ENCODE measurements at regions not wholly inside any gene's neighbourhood (a gene's known extent, or its start where the extent isn't known, plus 50 kb on each side); places are given as distances from the start of the nearest gene placed in this dataset.

DNA sequence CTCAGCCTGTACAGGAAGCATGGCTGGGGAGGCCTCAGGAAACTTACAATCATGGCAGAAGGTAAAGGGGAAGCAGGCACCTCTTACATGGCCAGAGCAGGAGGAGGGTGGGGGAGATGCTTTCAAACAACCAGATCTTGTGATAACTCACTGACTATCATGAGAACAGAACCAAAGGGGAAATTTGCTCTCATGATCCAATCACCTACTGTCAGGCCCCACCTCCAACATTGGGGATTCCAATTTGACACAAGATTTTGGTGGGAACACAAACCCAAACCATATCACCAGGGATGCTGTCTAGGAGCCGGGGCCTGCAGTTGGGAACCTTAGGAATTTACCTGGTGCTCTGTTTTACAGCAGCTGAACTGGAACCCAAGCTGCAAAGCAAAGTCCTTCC lies 191.1 kb upstream of the CITED2 start:
- Histone ChIP-seq H3K4me1 (no peaks in the 10 kb centered on the region), H3K27ac (no peak overlapping the region), H3K27me3 (no peaks in the 10 kb centered on the region), H3K4me3 (no peak overlapping the region), H3K9me3 (no peaks in the 10 kb centered on the region), H3K36me3 (no peaks in the 10 kb centered on the region)
- DNase-seq, result no peak
- TF ChIP-seq CTCF (IDR thresholded peaks at IDR 0.05), result no peak
- TF ChIP-seq POLR2A (IDR thresholded peaks at IDR 0.05), result no peak

- H3K27me3 ChIP-seq, result no peaks in the 10 kb centered on the region
- no peaks in the 10 kb centered on the region for H3K4me1 ChIP-seq
- TF ChIP-seq CTCF (IDR thresholded peaks at IDR 0.05), result no peak
- no peak for TF ChIP-seq POLR2A (IDR thresholded peaks at IDR 0.05)
- no peaks in the 10 kb centered on the region for H3K36me3 ChIP-seq
- no peaks in the 10 kb centered on the region for H3K9me3 ChIP-seq
- H3K4me3 ChIP-seq, result no peak overlapping the region
- no peak overlapping the region for H3K27ac ChIP-seq
- no peak for DNase-seq
Measured at GRCh38 chr6:139557547-139557946, 183.1 kb upstream of the CITED2 start.

- Histone ChIP-seq H3K9me3 (no peaks in the 10 kb centered on the region), H3K4me3 (no peak overlapping the region), H3K4me1 (no peaks in the 10 kb centered on the region), H3K27me3 (no peaks in the 10 kb centered on the region), H3K36me3 (no peaks in the 10 kb centered on the region), H3K27ac (no peak overlapping the region)
- no peak for TF ChIP-seq CTCF (IDR thresholded peaks at IDR 0.05)
- TF ChIP-seq POLR2A (IDR thresholded peaks at IDR 0.05), result no peak
- DNase-seq, result no peak
Measured at GRCh38 chr6:139556532-139556931, 182.1 kb upstream of the CITED2 start.

DNA sequence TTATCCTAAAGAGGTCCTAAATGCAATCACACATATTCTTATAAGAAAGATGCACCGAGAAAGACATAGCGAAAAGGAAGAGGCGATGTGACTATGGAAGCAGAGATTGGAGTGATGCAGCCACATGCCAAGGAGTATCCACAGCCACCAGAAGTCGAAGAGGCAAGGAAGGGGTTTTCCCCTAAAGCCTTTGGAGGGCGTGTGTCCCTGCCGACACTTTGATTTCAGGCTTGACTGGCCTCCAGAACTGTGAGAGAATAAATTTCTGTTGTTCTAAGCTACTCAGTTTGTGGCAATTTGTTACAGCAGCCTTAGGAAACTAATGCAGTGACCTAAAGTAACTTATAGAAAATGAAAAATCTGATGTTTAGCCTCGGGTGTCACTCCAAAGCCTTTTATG lies 179.5 kb upstream of the CITED2 start:
- TF ChIP-seq CTCF (IDR thresholded peaks at IDR 0.05) (no peak), POLR2A (IDR thresholded peaks at IDR 0.05) (no peak)
- H3K27ac ChIP-seq, result no peak overlapping the region
- H3K9me3 ChIP-seq, result no peaks in the 10 kb centered on the region
- no peaks in the 10 kb centered on the region for H3K4me1 ChIP-seq
- DNase-seq, result no peak
- no peaks in the 10 kb centered on the region for H3K36me3 ChIP-seq
- no peak overlapping the region for H3K4me3 ChIP-seq
- no peaks in the 10 kb centered on the region for H3K27me3 ChIP-seq

- Histone ChIP-seq H3K4me1 (no peaks in the 10 kb centered on the region), H3K27me3 (no peaks in the 10 kb centered on the region), H3K36me3 (no peaks in the 10 kb centered on the region), H3K4me3 (no peak overlapping the region), H3K9me3 (no peaks in the 10 kb centered on the region), H3K27ac (no peak overlapping the region)
- TF ChIP-seq CTCF (IDR thresholded peaks at IDR 0.05) (no peak), POLR2A (IDR thresholded peaks at IDR 0.05) (no peak)
- DNase-seq, result no peak
Measured at GRCh38 chr6:139551376-139551775, 176.9 kb upstream of the CITED2 start.

GRCh38 chr6:139550361-139550760 lies 175.9 kb upstream of the CITED2 start:
- no peak for TF ChIP-seq CTCF (IDR thresholded peaks at IDR 0.05)
- TF ChIP-seq POLR2A (IDR thresholded peaks at IDR 0.05), result no peak
- no peaks in the 10 kb centered on the region for H3K27me3 ChIP-seq
- H3K27ac ChIP-seq, result no peak overlapping the region
- no peaks in the 10 kb centered on the region for H3K36me3 ChIP-seq
- H3K9me3 ChIP-seq, result no peaks in the 10 kb centered on the region
- H3K4me3 ChIP-seq, result no peak overlapping the region
- DNase-seq, result no peak
- peaks cover 0 to 10% (median 0%) of the 10 kb centered on the region in 4 donors for H3K4me1 ChIP-seq

Measured in Peyer's patch (tissue), 4 donors.